HL-60/S4 (cell line): ENCODE measurements at regions not wholly inside any gene's neighbourhood (a gene's known extent, or its start where the extent isn't known, plus 50 kb on each side); places are given as distances from the start of the nearest gene placed in this dataset.
"Not testable (repeated sequence)": the region's sequence is repeated elsewhere in the genome, so short reads cannot be mapped to it uniquely, and the experiment has no call there.

Experiments
- in situ Hi-C: fragments of 300-500 bp; cut with MboI; formaldehyde crosslinking; loops from 2 replicates; pipeline ENCODE4 v1.14.3; 2022; ENCODE audit warnings: low sequenced_read_pairs

DNA sequence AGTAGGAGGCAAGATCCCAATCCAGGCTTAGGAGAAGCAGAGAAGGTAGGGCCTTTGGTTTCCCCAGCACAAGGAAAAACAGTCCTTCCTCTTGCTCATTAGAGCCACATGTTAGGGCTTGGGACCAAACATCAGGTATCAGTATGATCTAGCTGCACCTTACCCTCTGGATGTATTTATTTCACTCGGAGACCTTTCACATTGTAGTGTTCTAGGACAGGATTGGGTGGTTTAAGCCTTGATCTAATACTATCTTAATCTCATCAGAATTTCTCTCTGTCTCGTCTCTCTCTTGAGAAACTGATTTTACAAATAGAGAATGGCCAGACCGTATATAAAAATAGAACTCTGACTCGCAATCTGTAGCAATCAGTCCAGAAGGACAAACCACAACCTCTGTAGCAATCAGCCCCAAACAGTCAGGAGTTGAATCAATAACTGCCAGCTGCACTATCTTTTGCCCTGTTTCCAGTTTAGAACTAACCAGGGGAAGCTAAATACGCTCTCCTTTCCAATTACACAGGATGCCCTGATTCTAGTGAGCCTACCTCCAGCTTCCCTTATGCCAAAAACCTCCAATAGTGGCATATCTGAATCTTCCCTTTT, 207.1 kb downstream of the TDRD15 start:
- in situ Hi-C loops: no loop called here

DNA sequence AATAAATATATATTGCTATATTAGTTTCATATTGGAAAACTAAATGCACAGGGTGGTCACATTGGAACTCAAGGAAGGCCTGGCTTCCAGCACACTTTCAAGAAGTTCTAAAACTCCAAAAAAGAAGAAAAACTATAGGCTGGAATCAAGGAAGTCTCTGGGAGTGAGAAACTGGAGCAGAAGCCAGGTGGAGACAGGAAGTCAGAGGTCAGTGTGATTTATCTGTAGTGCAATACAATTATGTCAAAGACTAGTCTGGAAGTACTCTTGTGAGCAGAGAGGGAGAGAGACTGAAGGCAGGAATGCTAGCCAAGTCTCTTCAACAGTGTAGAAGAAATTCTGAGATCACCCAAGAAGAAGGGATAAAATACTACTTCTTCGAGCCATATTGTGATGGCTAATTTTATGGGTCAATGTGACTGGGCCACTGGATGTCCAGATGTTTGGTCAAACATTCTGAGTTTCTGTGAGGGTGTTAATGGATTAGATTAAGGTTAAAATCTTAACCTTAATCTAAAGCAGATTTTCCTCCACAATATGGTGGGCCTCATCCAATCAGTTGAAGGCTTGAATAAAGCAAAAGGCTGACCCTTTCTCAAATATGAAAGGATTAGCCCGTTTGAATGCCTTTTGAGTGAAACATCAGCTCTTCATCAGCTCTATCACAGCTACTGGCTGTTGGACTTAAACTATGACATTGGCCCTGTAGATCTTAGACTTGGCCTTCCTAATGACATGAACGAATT, 208.0 kb downstream of the TDRD15 start:
- in situ Hi-C loops: no loop called here

DNA sequence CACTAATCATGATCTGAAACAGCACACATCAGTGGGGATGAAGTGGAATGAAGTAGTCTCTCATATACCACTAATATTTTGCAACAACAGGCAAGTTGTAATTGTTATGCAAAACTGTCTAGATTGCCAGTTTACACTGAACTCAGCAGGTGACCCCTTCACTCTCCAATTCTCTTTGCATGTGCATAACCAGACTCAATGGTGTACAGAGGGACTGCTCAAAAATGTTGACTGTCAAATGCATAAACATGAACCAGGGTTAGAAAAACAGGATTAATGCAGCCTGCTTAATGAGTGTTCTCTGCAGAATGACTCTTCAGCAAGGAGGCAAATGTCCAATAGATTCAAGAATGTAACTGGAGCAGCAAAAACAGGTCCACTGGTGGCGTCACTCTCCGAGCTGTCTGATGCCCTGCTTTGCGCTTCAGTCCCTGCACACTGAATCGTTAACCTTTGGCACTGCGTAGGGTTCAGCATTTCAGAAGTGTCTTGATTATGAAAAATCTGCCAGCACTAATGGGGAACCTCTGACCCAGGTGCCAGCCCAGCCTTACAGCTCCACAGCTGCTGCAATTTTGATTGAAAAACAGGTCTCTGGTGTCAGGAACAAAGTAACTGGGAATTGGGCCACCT, 209.3 kb downstream of the TDRD15 start:
- in situ Hi-C loops: no loop called here

DNA sequence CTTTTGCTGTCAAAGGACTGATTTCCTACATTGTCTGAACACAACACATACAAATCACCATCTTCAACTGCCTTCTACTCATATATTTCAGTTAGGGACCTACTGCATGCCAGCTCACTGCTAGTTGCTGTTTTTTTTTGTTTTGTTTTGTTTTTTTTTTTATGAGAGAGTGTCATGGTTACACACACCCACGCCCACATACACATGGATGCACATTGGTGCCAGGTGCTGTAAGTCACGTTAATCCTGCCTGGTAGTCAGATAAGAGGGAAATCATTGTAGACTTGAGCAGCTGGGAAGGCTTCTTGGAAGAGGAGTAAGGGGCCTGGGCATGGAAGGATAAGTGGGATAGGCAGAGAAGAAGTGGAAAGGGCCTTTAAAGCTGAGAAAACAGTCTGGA, 209.9 kb downstream of the TDRD15 start:
- in situ Hi-C loops: no loop called here

DNA sequence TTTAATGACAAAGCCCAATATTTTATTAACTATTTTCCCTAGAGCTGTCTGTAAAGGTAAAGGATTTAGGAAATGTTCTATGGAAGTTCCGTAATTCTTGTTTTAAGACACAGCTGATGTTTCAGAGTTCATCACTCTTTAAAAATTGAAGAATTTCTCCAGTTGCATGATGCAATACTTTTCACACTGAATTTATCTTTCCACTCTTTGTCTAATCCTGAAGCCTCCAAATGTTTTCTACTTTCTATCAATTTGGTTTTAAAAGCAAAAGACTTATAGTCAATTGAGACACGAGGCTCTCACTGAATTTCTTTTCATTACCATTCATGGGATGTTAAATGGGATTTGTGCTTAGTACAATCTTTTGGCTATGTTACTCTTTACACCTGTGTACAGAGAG, 223.2 kb downstream of the TDRD15 start:
- in situ Hi-C loops: no loop called here

DNA sequence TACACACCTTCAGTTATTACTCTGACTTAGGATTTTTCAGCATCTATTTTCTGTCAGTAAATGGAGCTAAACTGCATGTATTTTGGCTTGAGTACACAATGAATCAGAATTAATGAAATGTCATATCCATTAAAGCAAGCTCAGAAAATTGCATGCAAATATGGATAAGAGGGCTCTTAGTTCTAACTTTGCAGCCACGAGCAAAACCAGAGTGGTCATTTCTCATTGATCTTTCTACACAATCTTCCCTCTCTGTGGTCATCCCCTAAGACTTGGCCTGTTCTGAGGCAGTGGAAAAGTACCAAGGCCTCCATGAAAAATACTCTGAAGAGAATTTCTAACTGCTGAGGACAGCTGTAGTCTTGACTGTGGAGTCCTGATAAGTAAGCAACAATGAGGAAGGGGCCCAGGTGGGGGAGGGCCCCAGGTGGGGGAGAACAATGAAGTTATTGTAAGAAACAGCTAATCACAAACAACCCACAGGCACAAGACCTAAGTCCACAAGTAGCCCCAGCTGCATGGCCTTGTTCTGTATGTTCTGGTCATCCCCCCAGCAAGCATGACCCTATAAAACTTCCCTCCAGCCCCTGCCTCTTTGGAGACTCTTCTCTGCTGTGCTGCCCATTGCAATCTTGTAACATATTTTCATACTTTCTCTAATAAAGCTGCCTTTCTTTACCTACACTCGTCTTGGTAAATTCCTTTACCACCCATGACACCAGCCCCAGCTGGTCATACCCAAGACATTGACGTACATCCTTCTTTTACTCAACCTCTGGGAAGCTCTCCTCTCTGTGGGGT, 230.3 kb downstream of the TDRD15 start:
- in situ Hi-C loops: no loop called here

DNA sequence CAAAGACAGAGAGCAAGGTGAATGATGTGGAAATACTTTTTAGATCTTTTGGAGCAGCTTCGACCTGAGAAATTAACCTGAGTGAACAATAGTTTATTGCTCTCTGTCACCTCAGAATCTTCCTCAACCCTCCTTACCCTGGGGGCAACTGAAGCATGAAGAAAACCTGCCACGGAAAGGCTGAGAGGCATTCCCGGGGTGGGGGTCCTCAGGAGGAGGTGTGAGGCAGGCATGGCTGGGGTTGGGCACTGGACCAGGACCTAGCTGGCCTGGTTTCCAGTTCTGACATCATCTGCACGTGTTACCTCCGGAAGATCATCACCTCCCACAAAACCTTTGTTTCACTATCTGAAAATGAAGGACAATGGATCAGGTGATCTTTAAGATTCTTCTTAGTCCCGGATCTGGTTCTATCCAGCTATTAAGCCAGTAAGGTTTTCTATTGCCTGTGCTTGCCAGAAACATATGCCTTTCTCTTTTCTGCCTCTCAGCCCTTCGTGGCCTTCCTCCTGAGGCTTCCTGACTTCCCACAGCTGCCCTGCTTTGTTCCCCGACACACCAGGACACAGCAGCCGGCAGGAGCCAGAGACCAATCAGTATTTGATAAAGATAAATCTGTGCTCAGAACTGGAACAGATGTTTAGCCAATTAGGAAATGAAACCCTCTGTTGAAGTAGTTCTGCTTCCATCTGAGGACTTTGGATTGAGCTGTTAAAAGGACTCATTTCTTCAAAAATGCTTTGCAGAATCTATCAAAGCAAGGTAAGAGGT, 232.5 kb downstream of the TDRD15 start:
- in situ Hi-C loops: no loop called here

DNA sequence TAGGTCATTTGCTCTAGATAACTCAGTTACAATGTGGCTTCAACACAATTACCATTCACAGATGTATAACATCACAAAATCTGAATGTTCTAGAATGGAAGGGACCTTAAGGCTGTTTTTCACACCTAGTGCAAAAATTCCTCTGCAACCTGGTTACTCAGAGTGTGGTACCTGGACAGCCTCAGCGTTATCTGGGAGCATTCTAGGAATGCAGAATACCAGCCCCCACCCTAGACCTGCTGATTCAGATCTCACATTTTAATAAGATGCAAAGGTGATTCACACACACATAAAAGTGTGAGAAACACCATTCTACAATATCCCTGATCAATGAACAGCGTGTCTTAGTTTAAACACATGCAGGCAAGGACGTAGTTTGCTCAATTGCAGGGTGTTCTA, 233.1 kb downstream of the TDRD15 start:
- in situ Hi-C loops: no loop called here

DNA sequence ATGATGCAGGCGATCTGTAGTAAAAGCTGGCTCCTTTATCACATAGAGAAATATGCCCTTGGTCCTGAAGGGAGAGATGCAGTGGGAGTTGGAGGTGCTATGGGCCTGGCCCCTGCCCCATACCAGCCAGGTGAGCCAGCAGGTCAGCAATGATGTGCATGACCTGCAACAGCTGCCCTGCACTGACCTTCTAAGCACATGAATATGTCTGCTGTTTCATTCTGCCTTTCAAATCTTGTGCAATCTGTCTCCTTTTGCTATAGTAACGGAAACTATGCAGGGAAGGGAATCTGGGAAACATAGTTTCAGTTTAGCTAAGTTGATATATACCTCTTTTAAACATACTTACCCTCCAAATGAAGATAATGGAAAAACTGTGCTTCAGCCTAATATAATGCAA, 235.2 kb downstream of the TDRD15 start:
- in situ Hi-C loops: no loop called here

DNA sequence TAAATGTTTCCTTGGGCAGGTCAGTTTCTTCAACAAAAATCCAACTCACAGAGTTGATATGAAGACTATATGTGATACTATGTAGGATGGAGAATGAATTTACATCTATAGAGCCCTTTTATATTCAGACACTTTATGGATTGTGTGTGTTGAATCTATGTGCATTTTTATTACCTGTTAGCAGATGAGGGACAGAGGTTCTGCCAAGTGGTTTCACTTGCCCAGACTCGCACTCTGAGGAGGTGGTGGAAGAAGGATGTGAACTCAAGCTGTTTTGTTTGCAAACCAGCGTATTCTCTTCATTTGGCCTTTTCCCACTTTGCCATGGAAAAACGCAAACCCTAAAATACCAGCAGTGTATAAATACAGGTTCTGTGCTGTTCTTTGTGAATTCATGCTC, 237.6 kb downstream of the TDRD15 start:
- in situ Hi-C loops: no loop called here

DNA sequence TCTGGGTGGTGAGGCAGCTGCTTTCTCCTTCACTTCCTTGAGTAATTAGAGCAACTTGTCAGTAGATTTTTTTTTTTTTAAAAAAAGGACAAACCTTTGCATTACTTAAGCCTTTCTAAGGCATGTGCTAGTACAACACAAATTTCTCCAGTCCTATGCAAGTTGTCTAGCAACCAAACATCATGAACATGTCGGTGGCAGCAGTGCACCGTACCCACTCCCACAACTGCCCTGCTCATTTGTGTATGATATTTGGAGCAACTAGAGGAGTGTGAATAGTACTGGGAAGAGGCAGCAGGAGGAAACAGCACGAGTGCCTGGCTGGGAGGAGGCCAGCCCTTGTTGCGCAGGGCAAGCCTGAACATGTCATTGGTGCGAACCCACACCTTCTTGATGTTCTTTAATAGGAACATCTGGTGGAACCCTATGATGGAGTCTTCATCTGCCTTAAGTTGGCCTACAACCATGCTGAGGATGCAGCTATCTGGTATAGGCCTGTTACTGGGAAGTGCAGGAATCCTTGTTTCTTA, 238.3 kb downstream of the TDRD15 start:
- in situ Hi-C loops: no loop called here

DNA sequence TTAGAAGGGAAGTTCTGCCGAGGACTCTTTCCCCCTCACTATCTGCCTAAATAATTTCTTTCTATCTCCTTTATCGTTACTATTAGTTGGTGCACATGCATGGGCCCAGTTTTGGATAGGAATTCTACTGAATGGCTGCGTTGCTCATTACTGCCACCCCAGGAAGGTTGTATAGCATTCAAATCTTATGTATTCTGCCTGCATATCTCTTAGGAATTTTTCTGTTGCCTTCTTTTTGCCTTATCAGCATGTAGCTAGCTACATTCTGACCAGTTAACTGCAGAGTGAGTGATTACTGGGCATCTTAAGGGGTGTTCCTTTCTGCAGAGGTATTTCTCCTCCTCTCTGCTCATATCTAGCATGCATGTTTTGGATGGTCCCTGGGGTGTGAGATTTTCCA, 239.6 kb downstream of the TDRD15 start:
- in situ Hi-C loops: no loop called here

DNA sequence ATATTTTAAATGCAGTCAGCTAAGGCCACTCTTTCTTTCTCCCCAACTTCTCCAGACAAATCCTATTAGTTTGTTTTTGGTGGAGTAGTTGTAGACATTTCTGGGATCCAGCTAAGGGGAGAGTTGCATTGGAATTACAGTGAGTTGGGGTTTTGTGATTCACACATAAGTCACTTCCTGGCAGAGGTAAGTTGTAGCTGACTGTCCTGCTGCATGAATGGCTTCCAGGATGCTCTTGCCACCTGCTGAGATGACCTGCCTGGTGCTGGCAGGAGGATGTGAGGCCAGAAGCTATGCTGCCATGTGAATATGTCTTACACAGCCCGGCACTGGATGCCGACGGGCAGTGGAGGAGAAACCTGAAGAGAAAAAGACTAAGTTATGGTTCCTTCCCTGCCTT, 243.7 kb downstream of the TDRD15 start:
- in situ Hi-C loops: no loop called here

DNA sequence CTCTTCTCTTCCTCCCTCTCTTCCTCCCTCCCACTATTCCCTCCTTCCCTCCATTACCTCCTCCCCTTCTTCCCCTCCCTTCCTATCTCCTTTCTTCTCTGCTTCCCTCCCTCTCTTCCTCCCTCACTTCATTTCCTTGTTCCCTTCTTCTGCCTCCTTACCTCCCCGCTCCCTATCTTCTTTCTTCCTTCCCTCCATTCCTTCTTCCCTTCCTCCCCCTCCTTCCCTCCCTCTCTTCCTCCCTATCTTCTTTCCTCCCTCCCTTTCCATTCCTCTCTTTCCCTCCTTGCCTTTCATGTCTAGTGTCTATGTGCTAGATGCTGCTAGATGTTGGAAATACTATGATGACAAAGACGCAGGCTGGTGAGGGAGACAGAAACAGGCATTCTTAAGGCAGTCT, 246.0 kb downstream of the TDRD15 start:
- in situ Hi-C loops: no loop called here

DNA sequence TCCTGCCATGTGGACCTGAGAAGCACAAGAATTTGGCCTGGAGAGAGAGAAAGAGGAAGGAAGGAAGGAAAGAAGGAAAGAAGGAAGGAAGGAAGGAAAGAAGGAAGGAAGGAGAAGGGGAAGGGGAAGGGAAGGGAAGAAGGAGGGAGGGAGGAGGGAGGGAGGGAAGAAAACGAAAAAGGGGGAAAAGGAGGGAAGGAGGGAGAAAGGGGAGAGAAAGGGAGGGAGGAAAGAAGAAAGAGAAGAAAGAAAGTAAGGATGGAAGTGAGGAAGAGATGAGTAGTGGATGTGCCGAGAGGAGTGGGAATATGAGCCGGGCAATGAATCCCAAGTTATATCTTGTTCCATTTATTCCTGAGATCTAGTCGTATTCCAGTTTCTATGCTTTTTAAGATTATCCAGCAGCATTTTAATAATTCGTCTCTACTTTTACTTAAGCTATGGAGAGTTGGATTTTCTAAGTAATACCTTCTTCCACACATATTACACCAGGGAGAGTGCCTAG, 247.8 kb downstream of the TDRD15 start:
- in situ Hi-C loops: no loop called here

DNA sequence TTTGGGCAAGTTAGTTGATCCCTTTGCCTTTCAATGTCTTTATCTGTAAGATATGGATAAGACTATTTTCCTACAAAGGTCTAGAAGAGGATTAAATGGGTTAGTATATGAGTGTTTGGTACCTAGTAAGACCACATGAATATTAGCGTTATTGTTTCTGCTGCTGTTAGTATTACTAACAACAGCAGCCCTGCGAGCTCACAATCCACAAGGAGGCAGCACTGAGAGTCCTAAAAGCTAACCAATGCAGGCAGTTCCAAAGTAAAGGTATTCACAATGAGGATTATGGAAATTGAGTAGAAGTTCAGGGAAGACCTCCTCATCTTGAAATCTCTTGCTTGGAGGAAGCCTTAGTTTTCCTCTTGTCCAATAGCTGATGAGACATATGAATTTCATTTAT, 248.9 kb downstream of the TDRD15 start:
- in situ Hi-C loops: no loop called here

DNA sequence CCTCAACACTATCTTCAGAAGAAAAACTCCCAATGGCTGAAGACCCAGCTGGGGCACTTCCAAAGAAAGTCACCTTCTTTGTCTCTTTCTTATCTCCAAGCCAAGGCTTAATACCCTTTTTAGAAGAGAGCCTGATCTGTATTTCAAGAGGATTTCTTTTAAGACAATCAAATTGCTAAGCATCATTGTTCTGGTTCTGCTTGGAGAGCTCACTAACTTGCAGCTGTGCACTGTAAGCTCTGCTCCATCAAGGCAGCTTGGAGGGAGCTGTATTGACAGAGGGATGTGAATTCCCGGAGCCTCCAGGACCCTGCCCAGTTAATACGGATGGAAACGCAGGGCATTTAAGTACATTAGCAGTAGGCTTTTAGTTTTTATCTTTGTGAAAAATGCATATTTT, 253.1 kb downstream of the TDRD15 start:
- in situ Hi-C loops: no loop called here

DNA sequence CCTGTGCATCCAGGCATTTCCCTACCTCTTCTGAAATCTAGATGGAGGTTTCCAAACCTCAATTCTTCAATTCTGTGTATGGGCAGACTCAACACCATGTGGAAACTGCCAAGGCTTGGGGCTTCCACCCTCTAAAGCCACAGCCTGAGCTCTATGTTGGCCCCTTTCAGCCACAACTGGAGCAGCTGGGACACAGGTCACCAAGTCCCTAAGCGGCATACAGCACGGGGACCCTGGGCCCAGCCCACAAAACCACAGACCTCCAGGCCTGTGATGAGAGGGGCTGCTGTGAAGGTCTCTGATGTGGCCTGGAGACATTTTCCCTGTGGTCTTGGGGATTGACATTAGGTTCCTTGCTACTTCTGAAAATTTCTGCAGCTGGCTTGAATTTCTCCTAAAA, 255.4 kb downstream of the TDRD15 start:
- in situ Hi-C loops: no loop called here

DNA sequence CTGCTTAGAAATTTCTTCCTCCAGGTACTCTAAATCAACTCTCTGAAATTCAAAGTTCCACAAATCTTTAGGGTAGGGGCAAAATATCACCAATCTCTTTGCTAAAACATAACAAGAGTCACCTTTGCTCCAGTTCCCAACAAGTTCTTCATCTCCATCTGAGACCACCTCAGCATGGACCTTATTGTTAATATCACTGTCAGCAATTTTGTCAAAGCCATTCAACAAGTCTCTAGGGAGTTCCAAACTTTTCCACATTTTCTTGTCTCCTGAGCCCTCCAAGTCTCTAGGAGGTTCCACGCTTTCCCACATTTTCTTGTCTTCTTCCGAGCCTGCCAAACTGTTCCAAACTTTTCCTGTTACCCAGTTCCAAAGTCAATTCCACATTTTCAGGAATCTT, 255.9 kb downstream of the TDRD15 start:
- in situ Hi-C loops: not testable (repeated sequence)

DNA sequence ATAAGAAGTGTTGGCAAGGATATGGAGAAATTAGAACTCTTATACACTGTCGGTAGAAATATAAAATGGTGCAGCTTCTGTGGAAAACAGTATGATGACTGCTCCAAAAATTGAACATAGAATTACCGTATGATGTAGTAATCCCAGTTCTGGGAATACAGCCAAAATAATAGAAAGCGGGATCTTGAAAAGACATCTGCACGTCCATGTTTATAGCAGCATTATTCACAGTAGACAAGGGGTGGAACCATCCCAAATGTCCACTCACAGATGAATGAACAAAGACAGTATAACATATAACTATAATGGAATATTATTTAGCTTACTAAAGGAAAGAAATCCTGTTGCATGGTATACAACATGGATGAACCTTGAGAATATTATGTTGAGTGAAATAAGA, 257.7 kb downstream of the TDRD15 start:
- in situ Hi-C loops: no loop called here
